GM18861 (cell line): ENCODE measurements at regions not wholly inside any gene's neighbourhood (a gene's known extent, or its start where the extent isn't known, plus 50 kb on each side); places are given as distances from the start of the nearest gene placed in this dataset.

Experiments used
- ATAC-seq: cut with Tn5 transposase; IDR thresholded peaks from one replicate; pipeline ENCODE4 v1.9.1; 2021; ENCODE audit not compliant: unreplicated experiment

GRCh38 chr13:44117816-44118215 is 238.1 kb downstream of the LACC1 start:
- no peak for ATAC-seq

- ATAC-seq: no peak
Measured at GRCh38 chr13:44118881-44119280, 239.2 kb downstream of the LACC1 start.

- ATAC-seq: no peak
Measured at GRCh38 chr13:44120043-44120442, 240.3 kb downstream of the LACC1 start.

- ATAC-seq: no peak
Measured at GRCh38 chr13:44120849-44121755, 241.4 kb downstream of the LACC1 start.

GRCh38 chr13:44124352-44124751 is 244.6 kb downstream of the LACC1 start:
- no peak for ATAC-seq

GRCh38 chr13:44125943-44126469 is 246.3 kb downstream of the LACC1 start:
- ATAC-seq: no peak

GRCh38 chr13:44128552-44129001 is 245.0 kb upstream of the SERP2 start:
- ATAC-seq: no peak

- ATAC-seq: no peak
Measured at GRCh38 chr13:44129418-44129817, 244.2 kb upstream of the SERP2 start.

GRCh38 chr13:44131069-44131614 is 242.5 kb upstream of the SERP2 start:
- ATAC-seq: no peak

GRCh38 chr13:44132710-44133109 is 240.9 kb upstream of the SERP2 start:
- ATAC-seq: no peak

- ATAC-seq: no peak
Measured at GRCh38 chr13:44133626-44134025, 240.0 kb upstream of the SERP2 start.

- no peak for ATAC-seq
Measured at GRCh38 chr13:44135566-44135965, 238.1 kb upstream of the SERP2 start.

GRCh38 chr13:44136696-44137268 is 236.8 kb upstream of the SERP2 start:
- ATAC-seq: no peak

GRCh38 chr13:44137466-44137865 is 236.2 kb upstream of the SERP2 start:
- no peak for ATAC-seq

- no peak for ATAC-seq
Measured at GRCh38 chr13:44140146-44140545, 233.5 kb upstream of the SERP2 start.

GRCh38 chr13:44140888-44141724 is 232.5 kb upstream of the SERP2 start:
- no peak for ATAC-seq

GRCh38 chr13:44141725-44142539 is 231.7 kb upstream of the SERP2 start:
- peak; percentile 100 for ATAC-seq

- no peak for ATAC-seq
Measured at GRCh38 chr13:44142540-44142867, 231.1 kb upstream of the SERP2 start.

- no peak for ATAC-seq
Measured at GRCh38 chr13:44142941-44143665, 230.5 kb upstream of the SERP2 start.

GRCh38 chr13:44146138-44146537 is 227.5 kb upstream of the SERP2 start:
- no peak for ATAC-seq
